ENCODE measurements at regions not wholly inside any gene's neighbourhood (a gene's known extent, or its start where the extent isn't known, plus 50 kb on each side); places are given as distances from the start of the nearest gene placed in this dataset.
"Not testable (repeated sequence)": the region's sequence is repeated elsewhere in the genome, so short reads cannot be mapped to it uniquely, and the experiment has no call there.

DNA sequence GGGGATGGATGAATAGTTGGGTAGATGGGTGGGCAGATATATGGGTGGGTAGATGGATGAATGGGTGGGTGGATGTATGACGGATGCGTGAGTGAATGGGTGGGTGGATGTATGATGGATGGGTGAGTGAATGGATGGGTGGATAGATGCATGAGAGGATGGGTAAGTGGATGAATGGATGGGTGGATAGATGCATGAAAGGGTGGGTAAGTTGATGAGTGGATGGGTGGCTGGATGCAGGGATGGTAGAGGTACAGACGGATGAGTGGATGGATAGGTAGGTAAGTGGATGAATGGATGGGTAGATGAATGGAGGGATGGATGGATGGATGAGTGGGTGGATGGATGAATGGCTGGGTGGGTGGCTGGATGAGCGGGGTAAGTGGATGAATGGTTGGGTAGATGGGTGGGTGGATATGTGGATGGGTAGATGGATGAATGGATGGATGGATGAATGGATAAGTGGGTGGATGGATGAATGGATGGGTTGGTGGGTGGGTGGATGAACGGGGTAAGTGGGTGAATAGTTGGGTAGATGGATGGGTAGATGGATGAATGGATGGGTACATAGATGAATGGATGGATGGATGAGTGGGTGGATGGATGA is 208.9 kb downstream of the NPIPB11 start:
- DNase-seq, result not testable (repeated sequence)

DNA sequence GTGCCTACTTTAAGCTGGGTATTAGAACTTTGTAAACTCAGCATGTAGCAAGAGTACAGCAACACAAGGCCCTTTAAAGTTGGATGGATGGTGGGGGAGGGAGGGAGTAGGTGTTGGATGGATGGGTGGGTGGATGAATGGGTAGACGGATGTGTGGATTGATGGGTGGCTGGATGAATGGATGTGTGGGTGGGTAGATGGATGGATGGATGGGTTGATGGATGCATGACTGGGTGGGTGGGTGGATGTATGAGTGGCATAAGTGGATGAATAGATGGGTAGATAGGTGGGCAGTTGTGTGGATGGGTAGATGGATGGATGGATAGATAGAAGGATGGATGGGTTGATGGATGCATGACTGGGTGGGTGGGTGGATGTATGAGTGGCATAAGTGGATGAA is 209.8 kb downstream of the NPIPB11 start:
- DNase-seq, result not testable (repeated sequence)

DNA sequence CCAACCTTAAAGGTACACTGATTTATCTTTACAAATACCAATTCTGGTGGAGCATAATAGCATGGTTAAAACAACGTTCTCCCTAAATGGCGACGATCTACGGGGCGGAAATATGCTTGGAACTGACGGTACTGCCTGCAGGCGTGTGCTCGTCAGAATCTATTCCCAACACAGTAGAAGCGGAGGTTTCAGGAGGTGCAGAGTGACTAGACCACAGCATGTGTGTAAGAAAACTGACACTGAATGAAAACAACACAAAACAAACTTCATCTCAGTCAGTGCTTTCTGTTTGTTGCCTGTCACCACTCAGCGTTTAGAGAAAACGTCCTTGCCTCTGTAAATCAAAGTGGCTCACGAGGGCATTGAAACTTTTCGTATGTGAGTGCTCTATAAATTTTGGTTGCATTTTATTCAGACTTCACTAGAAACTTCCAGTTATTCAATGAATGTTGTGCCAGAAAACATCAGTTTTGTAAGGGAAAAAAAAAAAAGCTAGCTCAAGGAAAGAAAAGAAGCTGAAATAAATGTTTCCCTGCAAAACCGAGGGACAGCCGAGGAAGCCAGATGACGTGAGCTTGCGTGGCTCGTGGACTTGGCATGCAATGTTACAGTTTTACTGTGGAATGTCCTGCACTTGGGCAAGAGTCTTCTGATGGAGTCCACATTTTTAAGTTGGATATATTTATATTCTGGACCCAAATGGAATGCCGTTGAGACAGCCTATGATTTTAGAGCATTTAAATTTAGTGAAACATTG is 210.4 kb downstream of the LAT start:
- not testable (repeated sequence) for DNase-seq

DNA sequence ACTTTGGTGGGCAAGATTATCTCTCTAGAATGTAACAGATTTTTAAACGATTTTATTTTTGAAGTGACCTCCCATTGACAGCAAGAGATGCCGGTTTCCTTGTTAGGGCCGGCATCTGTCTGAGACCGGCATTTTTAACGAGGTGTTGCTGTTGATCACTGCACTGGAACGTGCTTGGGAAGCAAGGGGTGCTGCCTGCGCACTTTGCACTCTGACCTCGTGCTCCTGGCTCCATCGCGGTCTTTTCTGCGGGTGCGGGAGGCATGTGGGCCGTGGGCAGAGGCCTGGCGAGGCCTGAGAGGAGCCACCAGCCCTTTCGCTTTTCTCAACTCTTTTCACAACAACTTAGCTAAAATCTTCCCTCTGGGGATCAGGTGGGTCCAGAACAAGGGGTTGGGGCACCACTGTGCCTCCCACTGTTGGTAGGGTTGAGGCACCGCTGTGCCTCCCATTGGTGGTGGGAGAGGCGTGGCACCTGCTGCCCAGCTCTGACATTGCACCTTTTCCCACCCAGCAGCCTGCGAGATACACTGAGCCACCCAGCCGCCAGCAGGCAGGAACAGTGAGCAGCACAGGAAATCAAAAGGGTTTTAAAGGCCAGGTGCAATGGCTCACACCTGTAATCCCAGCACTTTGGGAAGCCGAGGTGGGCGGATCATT is 209.5 kb downstream of the LAT start:
- DNase-seq, result not testable (repeated sequence)

DNA sequence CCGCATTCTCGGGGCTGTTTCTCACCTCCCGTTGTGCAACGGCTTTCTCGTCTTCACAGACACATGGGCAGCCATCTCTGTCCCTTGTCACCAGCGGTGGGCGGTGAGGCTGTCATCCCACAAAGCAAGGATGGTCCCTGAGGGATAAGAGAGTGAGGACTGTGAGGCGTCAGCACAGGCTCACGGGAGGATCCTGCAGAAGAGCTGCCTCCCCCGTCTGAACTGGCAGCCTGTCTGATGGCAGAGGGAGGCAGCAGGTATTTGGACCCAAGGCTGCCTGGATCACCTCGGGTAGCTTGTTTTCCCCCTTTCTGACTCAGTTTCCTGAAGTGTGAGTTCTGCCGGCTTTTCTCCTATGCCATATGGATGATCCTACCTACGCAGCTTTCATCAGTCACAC is 208.8 kb downstream of the LAT start:
- DNase-seq, result not testable (repeated sequence)

DNA sequence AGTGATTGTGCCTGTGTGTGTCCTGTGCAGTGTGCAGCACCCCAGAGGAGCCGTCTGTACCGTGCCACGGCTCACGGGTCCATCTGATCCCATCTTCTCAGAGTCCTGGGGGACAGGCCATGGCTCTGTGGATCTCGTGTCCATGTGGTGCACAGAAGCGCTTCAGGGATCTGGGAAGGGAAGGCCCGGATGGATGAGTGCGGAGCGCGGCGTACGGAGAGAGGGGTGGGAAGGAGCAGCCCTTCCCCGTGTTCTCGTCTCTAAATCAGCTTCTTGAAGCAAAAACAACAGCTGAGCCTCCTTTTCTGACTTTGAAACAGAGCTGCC is 208.4 kb downstream of the LAT start:
- not testable (repeated sequence) for DNase-seq

DNA sequence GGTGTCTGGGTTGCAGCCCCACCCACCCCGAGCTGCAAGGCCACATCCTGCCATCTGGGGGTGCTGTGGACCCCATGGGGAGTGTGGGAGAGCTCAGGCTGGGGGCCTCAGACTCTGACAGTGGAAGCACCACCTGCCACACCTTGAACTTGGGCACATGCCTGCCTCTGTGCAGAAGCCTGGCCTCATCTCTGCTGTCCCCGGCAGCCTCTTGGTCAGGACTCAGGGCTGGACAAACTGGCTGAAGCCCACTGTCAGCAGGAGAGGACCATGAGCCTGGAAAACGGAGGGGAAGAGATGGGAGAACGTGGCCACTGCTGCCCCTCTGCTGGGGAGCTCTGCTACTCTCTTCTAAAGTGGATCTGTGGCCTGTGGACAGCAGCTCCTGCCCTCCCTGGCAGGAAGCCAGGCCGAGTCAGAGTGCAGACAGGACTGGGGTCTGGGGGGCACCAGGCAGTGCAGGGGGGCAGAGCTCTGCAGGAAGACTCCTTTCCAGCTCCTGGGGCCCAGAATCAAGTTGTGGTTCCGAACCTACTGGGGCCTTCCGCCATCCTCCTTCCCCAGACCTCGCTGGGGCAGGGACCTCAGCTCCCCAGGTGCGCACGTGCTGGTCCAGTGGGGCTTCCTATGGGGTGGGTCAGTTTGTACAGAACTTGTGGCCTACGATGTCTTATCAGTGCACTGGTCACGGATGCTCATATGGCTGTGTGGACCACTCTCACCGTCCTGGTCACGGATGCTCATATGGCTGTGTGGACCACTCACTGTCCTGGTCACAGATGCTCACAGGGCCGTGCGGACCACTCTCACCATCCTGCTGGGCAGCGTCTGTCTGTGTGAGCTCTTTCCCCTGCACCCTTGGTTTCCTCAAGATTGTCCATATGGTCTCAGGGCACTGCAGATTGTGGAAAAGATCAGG is 207.7 kb downstream of the LAT start:
- DNase-seq, result peak; percentile 25

DNA sequence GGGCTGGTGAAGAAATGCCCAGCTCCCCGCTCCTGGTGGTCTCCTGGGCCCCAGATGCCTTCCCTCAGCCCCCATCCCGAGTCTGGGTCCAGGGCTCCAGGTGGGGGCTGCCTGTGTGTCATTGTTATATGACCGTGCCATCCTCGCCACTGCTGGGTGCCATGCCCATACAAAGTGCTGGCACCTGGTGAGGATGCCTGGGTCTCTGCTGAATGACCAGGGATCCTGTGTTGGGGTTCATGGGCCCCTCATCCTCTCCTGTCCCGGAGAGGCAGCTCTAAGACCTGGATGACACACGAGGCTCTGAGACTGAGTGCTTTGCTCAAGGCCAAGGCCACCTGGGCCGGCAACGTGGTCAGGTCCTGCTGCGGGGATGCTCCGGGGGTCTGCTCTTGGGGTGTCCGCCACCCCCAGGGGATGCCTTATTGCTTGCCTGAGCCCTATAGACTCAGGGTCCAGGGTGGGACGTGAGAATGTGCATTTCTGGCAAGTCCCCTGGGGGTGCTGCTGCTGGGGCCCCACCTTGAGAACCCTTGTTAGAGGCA is 206.9 kb downstream of the LAT start:
- not testable (repeated sequence) for DNase-seq

DNA sequence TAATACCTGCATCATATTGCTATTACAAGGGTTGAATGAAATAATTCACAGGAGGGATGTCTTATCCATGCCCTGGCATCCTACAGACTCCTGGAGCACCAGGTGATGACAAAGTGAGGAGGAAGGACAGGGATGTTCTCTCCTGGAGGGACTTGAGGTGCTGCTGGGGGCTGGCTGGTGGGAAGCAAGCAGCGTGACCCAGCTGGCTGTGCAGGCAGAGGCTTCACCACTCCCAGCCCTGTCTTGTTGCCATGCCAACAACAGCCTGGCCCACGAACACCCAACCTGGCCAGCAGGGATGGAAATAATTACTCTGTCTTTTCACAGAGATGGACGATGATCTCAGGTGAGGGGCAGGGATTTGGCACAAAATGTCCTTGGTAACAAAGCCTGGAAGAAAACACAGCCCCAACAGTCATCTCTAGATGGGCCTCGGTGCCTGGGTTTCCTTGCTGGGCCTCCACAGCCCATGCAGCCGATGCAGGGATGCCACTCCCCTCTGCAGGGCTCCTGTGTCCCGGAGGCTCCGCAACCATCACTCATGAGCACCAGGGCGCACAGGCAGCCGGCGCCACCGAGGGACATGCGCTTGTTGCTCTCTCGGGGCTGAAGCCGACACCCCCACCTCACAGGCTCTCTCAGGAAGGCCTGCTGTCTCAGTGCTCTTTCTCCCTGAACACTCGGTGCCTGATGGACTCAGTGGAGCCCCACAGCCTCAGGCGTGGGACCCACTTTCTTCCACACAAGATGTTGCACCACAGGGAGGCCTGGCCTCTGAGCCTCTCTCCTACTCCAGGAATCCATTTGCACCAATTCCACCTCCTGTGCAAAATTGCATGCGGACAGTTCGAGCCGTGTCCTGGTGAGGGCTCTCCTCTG is 205.9 kb downstream of the LAT start:
- DNase-seq, result not testable (repeated sequence)

DNA sequence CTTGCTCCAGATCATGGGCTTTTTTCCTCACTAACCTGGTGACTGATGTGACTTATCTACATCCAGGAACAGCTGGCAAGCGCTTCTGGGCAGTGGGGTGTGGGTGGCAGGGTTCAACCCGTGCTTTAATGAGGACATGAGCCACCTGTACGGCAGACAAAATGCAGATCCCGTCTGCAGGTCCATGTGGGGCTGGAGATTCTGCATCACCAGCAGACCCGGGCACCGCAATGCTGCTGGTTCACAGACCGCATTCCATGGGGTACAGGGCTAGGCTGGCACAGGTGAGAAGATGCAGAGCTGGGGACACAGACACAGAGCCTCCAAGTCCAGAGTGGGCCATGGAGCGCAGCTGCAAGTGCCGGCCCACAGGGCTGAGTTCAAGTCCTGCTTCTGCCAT is 204.0 kb downstream of the LAT start:
- DNase-seq, result not testable (repeated sequence)

DNA sequence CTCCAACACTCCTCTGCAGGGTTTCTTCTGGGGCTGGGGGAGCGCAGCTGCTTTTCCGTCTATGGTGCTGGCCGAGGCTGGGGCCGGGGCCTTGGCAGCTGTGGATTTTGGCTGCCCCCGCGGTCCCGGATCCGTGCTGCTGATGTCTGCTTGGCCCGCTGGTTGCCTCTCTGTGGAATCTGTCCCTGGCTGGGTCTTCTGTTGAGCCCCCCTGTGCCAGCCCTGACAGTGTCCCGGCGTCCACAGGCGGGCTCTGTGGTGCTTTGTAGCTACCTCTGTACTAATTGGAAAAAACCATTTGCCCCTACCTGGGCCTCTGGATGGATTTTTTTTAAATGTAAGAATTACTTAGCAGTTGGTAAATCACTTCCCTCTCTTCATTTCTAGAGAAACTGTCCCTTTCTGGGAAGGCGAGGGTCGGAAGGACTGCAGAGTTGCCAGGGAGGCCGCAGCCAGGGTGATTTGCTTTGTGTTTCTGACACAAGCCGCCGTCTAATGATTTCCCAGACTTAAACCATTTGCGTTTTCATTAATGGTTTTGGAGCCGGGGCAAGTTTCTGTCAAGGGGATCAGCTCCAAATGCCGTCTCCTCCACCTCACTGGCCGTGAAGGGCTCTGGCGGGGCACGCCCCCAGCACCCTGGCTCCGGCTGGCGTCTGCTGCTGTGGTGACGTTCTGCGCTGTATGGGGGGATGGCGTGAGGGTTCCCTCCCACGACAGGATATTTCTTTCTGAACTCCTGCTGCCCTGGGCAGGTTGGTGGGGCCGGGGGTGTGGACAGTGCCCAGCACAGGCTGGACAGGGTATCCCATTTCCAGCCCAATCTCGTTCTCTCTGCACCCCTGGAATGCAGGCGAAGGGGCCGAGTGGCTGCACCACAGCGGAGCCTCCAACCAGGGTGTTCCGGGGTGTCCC is 201.7 kb downstream of the LAT start:
- DNase-seq, result not testable (repeated sequence)

DNA sequence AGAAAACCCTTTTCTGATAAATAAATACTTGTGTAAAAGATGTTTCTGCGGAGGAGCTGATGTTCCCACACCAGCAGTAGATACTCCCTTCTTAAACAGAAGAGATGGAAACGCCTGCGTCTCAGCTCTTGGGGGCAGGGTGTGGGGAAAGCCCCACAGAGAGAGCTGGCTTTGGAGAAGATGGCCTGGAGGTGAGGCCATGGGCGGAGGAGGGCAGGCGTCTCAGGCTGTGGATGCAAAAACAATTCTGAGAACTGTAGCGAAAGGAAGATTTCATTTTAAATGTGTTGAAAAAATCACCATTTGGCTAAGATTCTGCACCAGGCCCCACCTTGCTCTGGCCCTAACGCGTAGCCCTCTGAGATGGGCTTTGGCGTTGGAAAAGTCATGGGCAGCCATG is 201.0 kb downstream of the LAT start:
- DNase-seq, result not testable (repeated sequence)

DNA sequence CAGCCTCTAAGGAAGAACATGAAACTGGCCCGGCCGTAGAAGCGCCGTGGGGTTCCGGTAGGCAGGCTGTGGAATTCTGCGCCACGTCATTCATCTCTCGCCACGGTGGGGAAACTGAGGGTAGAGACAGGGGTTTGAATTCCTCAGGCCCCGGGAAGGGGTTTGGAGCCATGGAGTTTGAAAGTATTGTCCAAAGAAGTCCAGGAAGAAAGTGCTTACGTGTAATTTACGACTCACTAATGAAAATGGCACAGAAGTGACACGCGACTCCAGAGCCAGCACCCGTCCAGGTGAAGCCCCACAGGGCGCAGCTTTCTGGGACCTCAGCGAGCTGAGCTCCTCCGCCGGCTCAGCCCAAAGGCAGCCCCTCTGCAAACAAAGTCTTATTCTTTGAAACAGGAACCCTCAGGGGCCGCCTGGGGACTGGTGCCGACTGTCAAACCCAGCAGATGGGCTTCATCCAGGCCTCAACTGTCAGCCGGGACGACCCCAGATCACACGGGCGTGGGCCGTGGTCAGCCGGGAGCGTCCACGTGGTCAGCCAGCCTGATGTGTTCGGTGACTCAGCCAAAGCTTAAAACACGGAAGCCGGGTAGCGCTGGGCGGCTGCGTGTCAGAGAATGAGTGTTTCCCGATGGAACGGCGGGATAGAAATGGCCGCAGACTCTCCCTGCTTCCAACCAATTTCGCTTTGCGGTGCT is 200.0 kb downstream of the LAT start:
- DNase-seq, result not testable (repeated sequence)

DNA sequence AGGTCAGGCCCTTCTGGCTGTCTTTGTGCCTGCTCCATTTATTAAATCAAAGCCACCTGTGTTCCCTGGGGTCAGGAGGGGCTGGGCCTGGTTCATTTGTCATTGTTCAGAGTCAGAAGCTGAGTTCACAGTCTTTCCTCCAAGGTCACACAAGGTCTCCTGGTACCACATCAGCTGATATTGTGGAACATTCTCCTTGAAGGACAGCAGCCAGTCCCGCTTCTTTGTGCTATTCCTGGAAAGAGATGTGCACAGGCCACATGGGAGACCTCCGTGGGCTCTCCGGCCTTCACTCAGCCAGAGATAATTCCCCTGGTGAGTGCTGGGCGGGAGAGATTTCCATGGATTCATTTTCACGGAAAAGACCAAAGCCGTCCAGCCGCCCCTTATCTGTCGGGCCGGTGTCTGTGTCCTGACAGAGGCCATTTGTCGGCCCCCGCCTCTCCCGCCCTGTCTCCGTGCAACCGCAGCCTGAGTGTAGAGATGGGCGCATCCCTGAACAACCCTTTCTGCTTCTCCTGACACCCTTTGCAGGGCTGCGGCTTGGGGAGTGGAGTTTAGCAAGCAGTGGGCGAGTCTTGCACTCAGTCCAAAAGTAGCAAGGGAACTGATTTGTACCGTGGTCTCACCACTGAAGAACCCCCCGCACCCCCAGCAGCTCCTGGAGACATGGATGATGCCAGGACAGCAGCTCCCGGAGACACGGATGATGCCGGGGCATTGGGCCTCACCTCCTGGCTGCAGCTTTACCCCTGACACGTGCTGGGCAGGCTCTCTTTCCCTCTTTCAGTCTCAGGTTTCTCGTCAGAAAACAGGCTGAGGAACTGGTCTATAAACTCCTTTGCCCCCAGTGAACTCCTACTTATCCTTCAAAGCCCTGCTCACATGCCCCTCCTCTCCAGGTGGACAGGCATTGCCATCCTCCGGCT is 198.4 kb downstream of the LAT start:
- not testable (repeated sequence) for DNase-seq

DNA sequence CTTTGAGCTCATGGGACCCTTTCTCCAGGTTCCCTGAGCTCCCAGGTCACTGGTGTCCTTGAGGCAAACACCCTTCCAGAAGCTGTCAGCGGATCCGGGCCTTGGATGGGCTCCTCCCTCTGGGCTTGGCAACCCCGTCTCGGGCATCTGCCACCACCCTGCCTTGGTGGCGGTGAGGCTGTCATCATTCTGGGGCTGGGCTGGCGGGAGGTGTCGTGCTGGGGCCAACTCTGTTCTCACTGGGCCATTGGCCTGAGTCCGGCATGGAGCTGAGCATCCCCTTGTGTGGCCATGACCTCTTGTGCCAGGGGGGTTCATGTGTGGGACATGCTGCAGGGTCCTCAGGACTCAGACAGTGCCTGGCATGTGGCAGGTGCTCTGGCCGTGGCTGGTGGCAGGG is 197.6 kb downstream of the LAT start:
- no peak for DNase-seq

DNA sequence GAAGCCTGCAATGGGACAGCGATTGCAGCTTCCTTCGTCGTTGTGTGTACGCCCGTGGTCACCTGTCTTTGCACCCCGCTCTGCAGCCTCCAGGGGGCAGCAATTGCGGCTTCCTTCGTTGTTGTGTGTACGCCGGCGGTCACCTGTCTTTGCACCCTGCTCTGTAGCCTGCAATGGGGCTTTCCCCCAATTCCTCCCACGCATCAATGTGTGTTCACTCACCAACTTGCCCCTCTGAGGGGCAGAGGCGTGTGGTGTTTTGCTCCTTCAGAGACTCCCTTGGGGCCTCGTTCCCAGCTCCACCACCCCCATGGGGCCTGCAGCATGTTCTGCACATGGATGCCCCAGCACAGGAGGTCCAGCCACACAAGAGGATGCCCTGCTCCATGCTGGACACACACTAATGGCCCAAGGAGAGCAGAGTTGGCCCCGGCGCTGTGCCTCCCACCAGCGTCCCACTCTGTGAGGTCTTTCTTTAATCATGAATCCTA is 197.1 kb downstream of the LAT start:
- not testable (repeated sequence) for DNase-seq

DNA sequence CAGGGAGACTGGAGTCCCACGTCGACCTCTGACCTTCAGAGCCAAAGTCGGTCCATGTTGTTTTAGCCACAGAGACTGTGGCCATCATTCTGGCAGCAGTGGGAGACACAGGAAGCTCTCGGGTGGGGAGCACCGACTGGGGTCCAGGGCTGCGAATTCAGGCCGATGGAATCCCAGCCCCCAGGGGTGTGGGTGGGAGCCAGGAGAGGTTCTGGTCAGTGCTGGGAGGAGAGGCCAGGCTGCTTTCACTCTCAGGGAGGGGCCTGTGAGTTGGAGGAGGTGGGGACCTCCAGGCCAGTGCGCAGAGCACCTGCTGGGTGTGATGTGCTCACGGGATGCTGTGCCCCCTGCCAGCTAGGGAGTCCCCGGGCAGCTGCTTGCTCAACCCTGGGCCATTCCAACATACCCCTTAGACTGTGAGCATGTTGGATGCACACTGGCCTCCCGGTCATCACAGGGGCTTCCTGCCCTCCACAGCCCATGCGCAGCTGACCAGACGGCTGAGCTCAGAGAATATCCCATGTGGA is 196.5 kb downstream of the LAT start:
- DNase-seq, result not testable (repeated sequence)

DNA sequence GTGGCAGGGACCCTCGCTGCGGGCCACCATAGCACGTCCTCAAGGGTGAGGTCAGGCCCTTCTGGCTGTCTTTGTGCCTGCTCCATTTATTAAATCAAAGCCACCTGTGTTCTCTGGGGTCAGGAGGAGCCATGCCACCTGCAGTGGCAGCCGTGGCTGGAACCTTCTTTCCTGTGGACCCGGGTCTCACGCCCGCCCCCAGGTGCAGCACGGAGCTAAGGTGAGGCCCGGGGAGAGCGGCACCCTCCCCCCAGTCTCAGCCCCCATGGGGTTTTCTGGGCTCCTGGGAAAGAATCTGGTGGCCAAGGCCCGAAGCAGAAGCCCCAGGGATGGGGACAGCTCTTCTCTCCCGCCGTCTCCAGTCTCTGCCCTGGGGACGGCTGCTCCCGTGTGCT is 195.4 kb downstream of the LAT start:
- not testable (repeated sequence) for DNase-seq

All from activated CD4-positive, CD25-positive, alpha-beta regulatory T cell treated with anti-CD3 and anti-CD28 coated beads, Interleukin-2, amount 50 U/mL, for 72 hours (primary cell).